PC-3 (cell line): ENCODE measurements at regions not wholly inside any gene's neighbourhood (a gene's known extent, or its start where the extent isn't known, plus 50 kb on each side); places are given as distances from the start of the nearest gene placed in this dataset.

Experiments
- EZH2 ChIP-seq: fragments of 300-600 bp; sonication (generic); IDR thresholded peaks from one replicate; pipeline ENCODE4 v1.6.1; 2017; ENCODE audit warnings: antibody characterized with exemption, mild to moderate bottlenecking, low read length; ENCODE audit not compliant: unreplicated experiment
- EZH2phosphoT487 ChIP-seq: fragments of 300-600 bp; sonication (generic); IDR thresholded peaks from 2 replicates; pipeline ENCODE4 v1.6.1; 2018; ENCODE audit warnings: mild to moderate bottlenecking, antibody characterized with exemption, low read length, borderline replicate concordance
- TF ChIP-seq, protein P1 (sequence below): fragments of 300-600 bp; sonication (generic); conservative IDR thresholded peaks from 2 replicates; pipeline ENCODE4 v1.5.1; 2017; ENCODE audit warnings: antibody characterized with exemption, low read depth, mild to moderate bottlenecking, low read length

GRCh38 chr7:114802632-114803031, 119.3 kb upstream of the MDFIC start:
- TF ChIP-seq, protein P1, sequence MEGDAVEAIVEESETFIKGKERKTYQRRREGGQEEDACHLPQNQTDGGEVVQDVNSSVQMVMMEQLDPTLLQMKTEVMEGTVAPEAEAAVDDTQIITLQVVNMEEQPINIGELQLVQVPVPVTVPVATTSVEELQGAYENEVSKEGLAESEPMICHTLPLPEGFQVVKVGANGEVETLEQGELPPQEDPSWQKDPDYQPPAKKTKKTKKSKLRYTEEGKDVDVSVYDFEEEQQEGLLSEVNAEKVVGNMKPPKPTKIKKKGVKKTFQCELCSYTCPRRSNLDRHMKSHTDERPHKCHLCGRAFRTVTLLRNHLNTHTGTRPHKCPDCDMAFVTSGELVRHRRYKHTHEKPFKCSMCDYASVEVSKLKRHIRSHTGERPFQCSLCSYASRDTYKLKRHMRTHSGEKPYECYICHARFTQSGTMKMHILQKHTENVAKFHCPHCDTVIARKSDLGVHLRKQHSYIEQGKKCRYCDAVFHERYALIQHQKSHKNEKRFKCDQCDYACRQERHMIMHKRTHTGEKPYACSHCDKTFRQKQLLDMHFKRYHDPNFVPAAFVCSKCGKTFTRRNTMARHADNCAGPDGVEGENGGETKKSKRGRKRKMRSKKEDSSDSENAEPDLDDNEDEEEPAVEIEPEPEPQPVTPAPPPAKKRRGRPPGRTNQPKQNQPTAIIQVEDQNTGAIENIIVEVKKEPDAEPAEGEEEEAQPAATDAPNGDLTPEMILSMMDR = no peak
- TF ChIP-seq EZH2phosphoT487 (no peak), EZH2 (no peak)
